G401.6 (cell line): ENCODE measurements at regions not wholly inside any gene's neighbourhood (a gene's known extent, or its start where the extent isn't known, plus 50 kb on each side); places are given as distances from the start of the nearest gene placed in this dataset.
"Not testable (repeated sequence)": the region's sequence is repeated elsewhere in the genome, so short reads cannot be mapped to it uniquely, and the experiment has no call there.

Source experiments
- FAIRE-seq: peaks from 2 replicates; lab custom pipeline; 2012; peaks lifted over from hg19 to GRCh38; lab: Jason Lieb, UNC

DNA sequence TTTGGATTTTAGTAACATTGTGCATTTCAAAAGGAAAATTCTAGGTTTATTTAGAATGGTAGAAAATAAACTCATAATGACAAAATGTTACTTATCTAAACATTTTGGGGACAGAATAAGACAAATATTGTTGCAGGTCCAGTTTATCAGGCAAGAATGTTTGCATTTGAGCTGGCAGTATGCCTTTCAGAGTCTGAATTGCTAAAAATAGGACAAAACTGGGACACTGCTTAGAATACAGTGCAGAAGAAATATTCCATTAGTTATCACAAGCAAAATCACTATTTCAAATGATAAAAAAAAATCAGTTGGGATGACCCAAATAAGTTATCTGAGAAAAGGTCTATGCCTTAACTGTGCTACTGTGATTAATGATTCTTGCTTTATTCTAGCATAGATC lies 870.3 kb upstream of the MIR17HG start:
- no peak for FAIRE-seq

DNA sequence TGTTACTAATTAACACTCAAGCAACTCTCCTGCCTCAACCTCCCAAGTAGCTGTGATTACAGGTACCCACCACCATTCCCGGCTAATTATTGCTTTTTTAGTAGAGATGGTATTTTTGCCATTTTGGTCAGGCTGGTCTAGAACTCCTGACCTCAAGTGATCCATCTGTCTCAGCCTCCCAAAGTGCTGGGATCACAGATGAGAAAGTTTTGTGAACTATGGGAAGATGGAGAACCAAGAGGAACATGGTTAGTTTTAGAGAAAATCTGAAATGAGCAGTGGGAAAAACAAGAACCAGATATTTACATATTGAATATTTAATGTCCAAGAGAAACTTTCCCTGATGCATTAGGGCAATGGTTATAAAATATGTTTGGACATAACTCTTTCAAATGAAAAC lies 863.6 kb upstream of the MIR17HG start:
- FAIRE-seq, result no peak

- peak; percentile 100 for FAIRE-seq
These were observed 862.1 kb upstream of the MIR17HG start for GRCh38 chr13:90485436-90485835.

- no peak for FAIRE-seq
These were observed 854.6 kb upstream of the MIR17HG start for GRCh38 chr13:90492872-90493271.

DNA sequence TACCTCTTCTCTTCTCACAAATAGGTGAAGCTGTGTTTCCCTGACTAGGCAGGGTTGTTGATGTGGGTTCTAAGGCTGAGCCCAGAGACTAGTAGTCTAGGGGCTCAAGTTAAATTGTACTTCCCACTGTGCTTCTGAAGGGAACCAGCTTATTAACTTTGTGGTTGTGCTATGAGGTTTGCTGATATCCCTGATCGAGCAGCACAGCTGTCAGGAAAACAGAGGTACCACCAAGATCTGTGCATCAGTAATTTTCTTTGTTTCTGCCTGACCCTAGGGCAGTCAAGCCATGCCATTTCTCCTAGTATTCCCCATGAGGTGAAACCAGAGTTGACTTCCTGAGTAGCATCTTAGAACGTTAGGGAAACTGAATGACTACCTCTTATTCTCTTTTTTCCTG lies 853.8 kb upstream of the MIR17HG start:
- no peak for FAIRE-seq

DNA sequence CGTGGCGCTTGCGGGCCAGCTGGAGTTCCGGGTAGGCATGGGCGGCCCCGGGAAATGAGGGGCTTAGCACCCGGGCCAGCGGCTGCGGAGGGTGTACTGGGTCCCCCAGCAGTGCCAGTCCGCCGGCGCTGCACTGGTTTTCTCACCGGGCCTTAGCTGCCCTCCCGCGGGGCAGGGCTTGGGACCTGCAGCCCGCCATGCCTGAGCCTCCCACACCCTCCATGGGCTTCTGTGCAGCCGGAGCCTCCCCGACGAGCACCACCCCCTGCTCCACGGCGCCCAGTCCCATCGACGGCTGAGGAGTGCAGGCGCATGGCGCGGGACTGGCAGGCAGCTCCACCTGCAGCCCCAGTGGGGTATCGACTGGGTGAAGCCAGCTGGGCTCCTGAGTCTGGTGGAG lies 852.6 kb upstream of the MIR17HG start:
- not testable (repeated sequence) for FAIRE-seq

DNA sequence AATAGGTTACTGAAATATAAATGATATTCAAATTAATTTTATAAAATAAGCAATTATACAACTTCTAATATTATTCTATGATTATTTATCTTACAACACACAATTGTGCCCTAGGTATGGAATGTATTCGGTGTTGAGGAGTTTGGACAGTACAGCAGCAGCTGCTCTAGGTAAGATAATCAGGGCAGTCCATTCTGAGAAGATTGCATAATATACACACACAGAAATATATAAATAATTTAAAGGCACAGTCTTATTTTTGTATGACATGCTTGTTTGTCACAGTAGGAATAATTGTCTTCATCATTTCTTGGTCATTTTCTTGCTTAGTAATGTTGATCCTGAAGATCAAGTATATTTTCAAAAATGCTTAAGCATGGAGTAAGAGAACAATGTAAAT lies 849.4 kb upstream of the MIR17HG start:
- no peak for FAIRE-seq

DNA sequence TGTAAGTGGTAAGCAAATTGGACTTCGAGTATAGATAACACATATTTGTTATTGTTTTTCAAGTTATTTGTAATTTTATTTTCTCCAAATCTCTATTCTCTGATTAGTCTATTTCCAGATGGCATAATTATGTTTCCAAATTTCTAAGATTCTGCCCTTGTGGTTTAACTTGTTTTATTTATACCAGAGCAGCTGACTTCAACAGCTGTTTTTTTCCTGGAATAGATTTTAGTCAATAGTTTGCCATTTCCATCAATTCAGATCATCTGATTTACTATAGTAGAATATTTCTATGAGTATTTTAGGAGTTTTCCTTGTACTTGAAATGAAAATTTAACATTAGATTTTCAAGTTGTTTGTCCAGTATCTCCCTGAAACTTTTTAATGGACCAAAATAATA lies 848.7 kb upstream of the MIR17HG start:
- peak; percentile 3 for FAIRE-seq

DNA sequence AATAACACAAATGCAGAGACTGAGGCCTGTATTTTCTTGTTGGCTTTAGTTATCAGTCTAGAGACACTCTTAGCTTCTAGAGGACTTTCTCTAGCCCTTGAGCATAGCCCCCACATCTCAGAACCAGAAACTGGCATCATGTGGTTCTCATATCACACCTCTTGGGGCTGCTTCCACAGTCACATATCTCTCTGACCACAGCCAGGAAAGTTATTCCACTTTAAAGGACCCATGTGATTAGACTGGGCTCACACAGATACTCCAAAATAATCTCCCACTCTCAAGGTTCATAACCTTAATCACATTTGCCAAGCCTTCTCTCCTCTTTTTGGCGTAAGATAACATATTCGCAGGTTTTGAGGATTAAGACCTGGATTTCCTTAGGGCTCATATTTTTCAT lies 846.9 kb upstream of the MIR17HG start:
- FAIRE-seq, result no peak

GRCh38 chr13:90502153-90502552 lies 845.3 kb upstream of the MIR17HG start:
- no peak for FAIRE-seq

- no peak for FAIRE-seq
These were observed 844.7 kb upstream of the MIR17HG start for GRCh38 chr13:90502762-90503161.

- no peak for FAIRE-seq
These were observed 837.2 kb upstream of the MIR17HG start for GRCh38 chr13:90510319-90510718.

- no peak for FAIRE-seq
These were observed 835.6 kb upstream of the MIR17HG start for GRCh38 chr13:90511903-90512302.

GRCh38 chr13:90514712-90515111 lies 832.8 kb upstream of the MIR17HG start:
- FAIRE-seq, result not testable (repeated sequence)

DNA sequence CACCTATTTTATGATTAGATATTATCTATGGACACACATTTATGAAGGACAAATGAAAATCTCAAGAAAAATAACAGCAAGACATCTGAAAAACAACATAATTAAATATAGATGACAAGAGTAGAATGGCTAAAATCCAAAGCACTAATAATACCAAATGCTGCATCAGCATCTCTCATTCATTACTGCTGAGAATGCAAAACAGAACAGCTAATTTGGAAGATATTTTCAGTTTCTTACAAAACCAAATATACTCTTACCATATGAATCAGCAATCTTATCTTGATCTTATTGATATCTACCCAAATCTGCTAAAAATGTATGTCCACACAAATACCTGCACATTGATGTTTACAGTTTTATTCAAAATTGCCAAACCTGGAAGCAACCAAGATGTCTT lies 829.1 kb upstream of the MIR17HG start:
- no peak for FAIRE-seq

GRCh38 chr13:90519157-90519556 lies 828.3 kb upstream of the MIR17HG start:
- FAIRE-seq, result no peak

DNA sequence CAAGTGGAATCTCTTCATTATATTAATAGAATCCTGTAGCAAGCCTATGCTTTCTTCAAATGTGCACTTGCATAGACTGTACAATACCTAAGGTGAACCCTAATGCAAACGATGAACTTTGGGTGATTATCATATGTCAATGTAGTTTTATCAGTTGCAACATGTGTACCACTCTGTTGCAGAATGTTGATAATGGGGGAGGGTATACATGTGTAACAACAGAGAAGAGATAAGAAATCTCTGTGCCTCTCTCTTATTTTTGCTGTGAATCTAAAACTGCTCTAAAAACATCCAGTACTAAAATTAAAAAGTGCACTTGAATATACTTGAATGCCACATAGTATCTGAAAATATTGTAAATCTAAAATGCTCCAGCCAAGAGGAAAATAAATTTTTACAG lies 820.8 kb upstream of the MIR17HG start:
- no peak for FAIRE-seq

DNA sequence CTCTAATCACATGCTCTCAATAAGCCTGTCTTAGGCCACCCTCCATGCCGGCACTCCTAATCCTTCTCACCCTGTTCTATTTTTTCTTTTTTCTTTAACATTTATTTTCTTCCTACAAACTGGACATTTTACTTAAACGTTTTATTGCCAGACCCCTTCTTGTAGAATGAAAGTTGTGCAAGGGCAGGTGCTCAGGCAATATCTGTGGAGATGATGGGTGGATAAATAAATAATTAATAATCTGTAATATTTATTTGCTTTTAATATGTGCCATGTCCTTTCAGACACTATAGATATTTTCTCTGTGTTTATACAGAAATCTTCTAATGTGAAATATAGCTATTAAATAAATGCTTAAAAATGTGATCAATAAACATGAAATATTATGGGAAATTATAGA lies 815.7 kb upstream of the MIR17HG start:
- peak; percentile 31 for FAIRE-seq

GRCh38 chr13:90532861-90533492 lies 814.5 kb upstream of the MIR17HG start:
- no peak for FAIRE-seq

DNA sequence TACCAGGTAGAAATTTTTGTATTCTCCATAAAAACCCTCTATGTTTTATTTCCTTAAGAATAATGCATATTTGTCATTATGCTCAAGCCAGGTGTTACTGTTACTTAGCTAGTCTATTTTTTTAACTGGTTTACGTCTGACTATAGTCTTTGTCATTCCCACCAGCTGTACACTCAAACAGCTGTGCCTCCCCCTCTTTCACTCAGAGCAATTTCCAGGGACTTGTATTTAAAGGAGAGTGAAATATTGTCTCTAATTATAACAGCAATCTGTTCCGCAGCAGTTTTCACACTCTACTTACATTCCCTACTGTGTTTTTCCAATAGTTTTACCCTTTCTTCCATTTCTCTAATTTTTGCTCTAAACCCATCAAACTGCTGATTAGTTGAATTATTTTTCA lies 813.6 kb upstream of the MIR17HG start:
- FAIRE-seq, result no peak

DNA sequence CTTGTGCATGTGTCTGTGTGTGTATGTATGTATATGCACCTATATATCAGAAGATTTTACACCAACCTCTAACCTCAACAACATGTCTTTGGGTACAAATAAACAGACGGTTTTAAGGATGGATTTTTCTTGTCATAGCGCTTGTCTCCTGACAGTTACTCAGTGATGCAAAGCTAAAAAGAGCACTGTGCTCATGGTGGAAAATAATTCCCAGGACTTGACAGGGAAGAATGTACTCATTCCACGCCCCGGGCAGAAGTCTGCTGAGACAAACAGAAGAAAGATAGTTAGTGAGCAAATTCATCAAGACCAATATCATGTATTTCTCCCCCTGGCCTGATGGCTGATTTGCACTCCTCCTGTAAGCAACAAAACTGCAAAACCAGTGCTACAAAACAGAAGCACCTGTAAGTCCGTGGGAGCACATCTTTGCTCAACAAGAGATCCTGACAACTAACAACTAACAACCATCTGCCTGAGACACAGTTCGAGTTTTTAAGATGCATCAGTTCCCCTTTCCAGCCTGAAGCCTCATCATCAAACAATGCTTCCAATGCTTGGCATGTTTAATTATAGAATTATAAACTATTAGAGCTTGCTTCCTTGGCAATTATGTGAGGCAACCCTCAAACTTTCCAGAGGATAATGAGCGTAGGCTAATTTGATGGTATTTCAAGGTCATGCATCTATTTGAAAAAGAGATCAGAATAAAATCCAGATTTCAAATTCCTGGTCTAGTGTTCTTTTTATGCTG lies 812.7 kb upstream of the MIR17HG start:
- FAIRE-seq, result no peak

DNA sequence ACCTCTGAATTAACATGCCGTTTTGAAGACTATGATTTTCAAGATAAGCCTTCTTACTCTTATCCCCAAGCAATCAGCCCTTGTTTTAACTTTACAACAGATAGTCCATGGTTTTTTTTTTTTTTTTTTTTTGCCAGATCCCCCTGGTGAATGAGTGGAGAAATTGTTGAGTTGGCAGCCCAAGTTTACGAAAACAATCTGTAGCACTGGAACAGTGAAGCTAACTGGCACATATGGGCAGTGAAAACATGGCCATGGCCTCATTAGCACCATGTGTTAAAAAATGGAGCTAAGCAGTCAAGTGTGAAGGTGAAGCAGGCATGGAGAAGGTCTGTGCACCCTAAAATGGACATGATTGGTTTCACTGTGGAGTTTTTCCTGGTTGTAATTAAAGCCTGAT lies 812.1 kb upstream of the MIR17HG start:
- no peak for FAIRE-seq

- FAIRE-seq, result no peak
These were observed 809.4 kb upstream of the MIR17HG start for GRCh38 chr13:90538063-90538462.

GRCh38 chr13:90541346-90541745 lies 806.1 kb upstream of the MIR17HG start:
- FAIRE-seq, result no peak
